Neuronal stem cell (in vitro differentiated cells): ENCODE measurements at regions not wholly inside any gene's neighbourhood (a gene's known extent, or its start where the extent isn't known, plus 50 kb on each side); places are given as distances from the start of the nearest gene placed in this dataset.

ENCODE experiments used
- DNase-seq: peaks from one replicate; pipeline ENCODE4 v3.0.0-alpha.2; 2013; ENCODE audit warnings: low spot score
- H2AFZ ChIP-seq: one replicate; pipeline ENCODE4 v1.6.1; 2013; ENCODE audit warnings: mild to moderate bottlenecking, low read length, inconsistent platforms
- H2AK5ac ChIP-seq: 2 replicates; pipeline ENCODE4 v1.6.1; 2013; ENCODE audit warnings: low read depth, mild to moderate bottlenecking, inconsistent platforms, low read length, moderate library complexity, mixed read lengths
- H2BK120ac ChIP-seq: 2 replicates; pipeline ENCODE4 v1.6.1; 2013; ENCODE audit warnings: low read depth, mild to moderate bottlenecking, inconsistent platforms, low read length, moderate library complexity, mixed read lengths
- H2BK12ac ChIP-seq: one replicate; pipeline ENCODE4 v1.6.1; 2013; ENCODE audit warnings: low read length, inconsistent platforms
- H2BK15ac ChIP-seq: 2 replicates; pipeline ENCODE4 v1.6.1; 2013; ENCODE audit warnings: mild to moderate bottlenecking, low read length, inconsistent platforms, mixed read lengths
- H2BK5ac ChIP-seq: one replicate; pipeline ENCODE4 v1.6.1; 2013; ENCODE audit warnings: inconsistent platforms, mild to moderate bottlenecking, low read length, moderate library complexity
- H3K14ac ChIP-seq: one replicate; pipeline ENCODE4 v1.6.1; 2013; ENCODE audit warnings: low read length, inconsistent platforms
- H3K18ac ChIP-seq: 2 replicates; pipeline ENCODE4 v1.6.1; 2013; ENCODE audit warnings: low read length, inconsistent platforms
- H3K23ac ChIP-seq: 2 replicates; pipeline ENCODE4 v1.6.1; 2013; ENCODE audit warnings: low read depth, mild to moderate bottlenecking, mixed read lengths, low read length, inconsistent platforms; ENCODE audit not compliant: poor library complexity
- H3K27ac ChIP-seq: replicated peaks from 3 replicates; pipeline ENCODE4 v1.5.1; 2013; ENCODE audit warnings: low read length, inconsistent platforms
- H3K27me3 ChIP-seq, 3 experiments: 2 replicates each; pipeline ENCODE4 v1.6.1; 2013; ENCODE audit warnings: low read length in 3 of 3, mild to moderate bottlenecking in 2 of 3, inconsistent platforms in 1 of 3, low read depth in 1 of 3, mixed read lengths in 1 of 3, moderate library complexity in 1 of 3; ENCODE audit not compliant: control insufficient read depth in 3 of 3, insufficient read depth in 3 of 3
- H3K36me3 ChIP-seq, 2 donors: replicated peaks in 1 of 2; 2 replicates each; pipeline ENCODE4 v1.6.1; 2013; ENCODE audit warnings: low read length in 2 of 2; ENCODE audit not compliant: control insufficient read depth in 2 of 2, insufficient read depth in 2 of 2
- H3K4ac ChIP-seq: 2 replicates; pipeline ENCODE4 v1.6.1; 2013; ENCODE audit warnings: inconsistent platforms, mild to moderate bottlenecking, low read length, moderate library complexity
- H3K4me1 ChIP-seq, 2 donors: 1 replicate in 1 of 2; 2 replicates in 1 of 2; pipeline ENCODE4 v1.6.1; 2013; ENCODE audit warnings: low read length in 2 of 2, low read depth in 1 of 2; ENCODE audit not compliant: control insufficient read depth in 2 of 2, insufficient read depth in 1 of 2
- H3K4me2 ChIP-seq: one replicate; pipeline ENCODE4 v1.6.1; 2013; ENCODE audit warnings: mild to moderate bottlenecking, low read length, inconsistent platforms; ENCODE audit not compliant: insufficient read depth, poor library complexity, severe bottlenecking
- H3K4me3 ChIP-seq, 2 donors: 2 replicates each; pipeline ENCODE4 v1.5.1; 2013; ENCODE audit warnings: low read length in 2 of 2, mild to moderate bottlenecking in 2 of 2, inconsistent platforms in 1 of 2, moderate library complexity in 1 of 2
- H3K79me1 ChIP-seq: one replicate; pipeline ENCODE4 v1.6.1; 2013; ENCODE audit warnings: low read depth, mild to moderate bottlenecking, inconsistent platforms, low read length, moderate library complexity
- H3K9ac ChIP-seq: one replicate; pipeline ENCODE4 v1.6.1; 2013; ENCODE audit warnings: mild to moderate bottlenecking, low read depth, low read length, inconsistent platforms; ENCODE audit not compliant: poor library complexity
- H3K9me3 ChIP-seq, 2 donors: replicated peaks in 1 of 2; 2 replicates each; pipeline versions ENCODE3 to v1.6.1; 2013; ENCODE audit warnings: low read length in 2 of 2, mild to moderate bottlenecking in 2 of 2, inconsistent platforms in 1 of 2, low read depth in 1 of 2, mixed read lengths in 1 of 2, moderate library complexity in 1 of 2; ENCODE audit not compliant: control insufficient read depth in 2 of 2, insufficient read depth in 1 of 2
- H4K8ac ChIP-seq: one replicate; pipeline ENCODE4 v1.6.1; 2013; ENCODE audit warnings: low read depth, mild to moderate bottlenecking, inconsistent platforms, low read length, moderate library complexity
- H4K91ac ChIP-seq: one replicate; pipeline ENCODE4 v1.6.1; 2013; ENCODE audit warnings: low read length, low read depth, mild to moderate bottlenecking, inconsistent platforms; ENCODE audit not compliant: poor library complexity
- WGBS, 2 donors: extraction: QIAGEN DNeasy Blood & Tissue Kit; methylation state at CpG; one replicate each; pipeline ENCODE4 v1.1.7; 2013; ENCODE audit warnings: missing lambda C conversion rate in 2 of 2, mixed read lengths in 1 of 2; ENCODE audit not compliant: insufficient read length in 2 of 2, insufficient replicate concordance in 1 of 2; ENCODE audit errors: extremely low coverage in 2 of 2; 5-methylcytosine and 5-hydroxymethylcytosine counted together

DNA sequence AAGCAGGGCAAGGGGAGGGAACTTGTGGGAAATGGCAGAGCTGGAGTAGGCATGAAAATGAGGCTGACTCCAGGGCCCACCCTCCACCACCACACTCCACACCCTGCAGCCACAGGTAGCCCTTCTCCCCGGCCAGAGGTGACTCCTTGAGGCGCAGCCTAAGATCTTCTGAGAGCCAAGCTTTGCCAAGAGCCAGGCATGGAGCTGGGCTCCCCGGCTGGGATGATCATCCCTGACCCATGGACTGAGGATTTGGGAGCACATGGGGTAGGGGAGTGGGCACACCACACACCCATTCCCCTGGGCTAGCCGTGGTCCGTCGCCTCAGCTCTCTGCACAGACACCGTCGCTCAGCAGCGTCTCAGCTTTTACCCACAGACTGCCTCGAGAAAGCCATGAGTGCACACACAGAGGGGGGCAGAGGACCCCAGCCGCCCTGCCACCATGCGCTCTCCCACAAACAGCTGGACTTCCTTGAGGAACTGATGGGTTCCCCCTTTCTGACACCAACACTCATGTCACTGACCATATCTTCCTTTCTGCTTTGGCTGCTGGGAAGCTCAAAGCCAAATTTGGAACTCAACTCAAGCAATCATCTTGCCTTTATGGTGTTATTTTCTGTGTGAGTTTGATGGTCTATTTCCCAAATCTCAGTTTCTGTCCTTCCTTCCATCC, 123.6 kb upstream of the RUNX3 start:
- WGBS, 2 donors, result no CpG with 5 or more reads among the region's 12 CpGs
- no peak for DNase-seq

DNA sequence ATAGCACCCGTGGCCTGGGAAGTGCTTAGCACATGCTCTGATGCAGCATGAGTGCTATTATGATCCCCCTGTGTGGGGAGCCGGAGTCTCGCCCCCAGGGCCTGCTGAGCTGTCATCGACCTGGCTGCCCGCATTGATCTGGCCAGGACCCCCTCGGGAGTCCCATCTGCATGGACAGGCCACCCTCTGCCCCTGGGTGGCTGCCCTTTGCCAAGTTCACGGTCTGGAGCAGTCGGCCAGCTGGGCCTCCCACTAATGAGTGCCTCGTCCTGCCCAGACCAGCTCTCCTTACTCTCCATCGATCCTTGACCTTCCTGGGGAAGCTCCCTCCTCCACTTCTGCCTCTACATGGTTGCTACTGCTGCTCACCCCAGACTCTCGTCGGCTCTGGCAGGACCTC, 121.8 kb upstream of the RUNX3 start:
- peak overlapping the region; percentile 58 for H3K18ac ChIP-seq
- H3K9ac ChIP-seq, result no peak overlapping the region
- H4K91ac ChIP-seq, result no peak overlapping the region
- H2BK15ac ChIP-seq, result no peak overlapping the region
- H3K4me3 ChIP-seq, result no peak overlapping the region
- H3K27ac ChIP-seq, result no peak overlapping the region
- H2AFZ ChIP-seq, result no peak overlapping the region
- H3K36me3 ChIP-seq, result no peaks in the 10 kb centered on the region
- no peak overlapping the region for H2AK5ac ChIP-seq
- H3K23ac ChIP-seq, result no peak overlapping the region
- DNase-seq, result no peak
- H2BK12ac ChIP-seq, result no peak overlapping the region
- no peak overlapping the region for H4K8ac ChIP-seq
- H3K27me3 ChIP-seq, result peaks cover 0 to 68% (median 1%) of the 10 kb centered on the region in 3 experiments
- no peaks in the 10 kb centered on the region for H3K9me3 ChIP-seq
- no peak overlapping the region for H3K4ac ChIP-seq
- no peak overlapping the region for H2BK120ac ChIP-seq
- H2BK5ac ChIP-seq, result no peak overlapping the region
- H3K4me2 ChIP-seq, result no peak overlapping the region
- no CpG with 5 or more reads among the region's 12 CpGs for WGBS, 2 donors
- H3K79me1 ChIP-seq, result no peaks in the 10 kb centered on the region
- H3K4me1 ChIP-seq, result peaks cover 0 to 4% of the 10 kb centered on the region in 2 donors
- no peak overlapping the region for H3K14ac ChIP-seq

More for the DNA sequence above, 123.6 kb upstream of the RUNX3 start:
- H3K9ac ChIP-seq, result no peak overlapping the region
- no peak overlapping the region for H2BK120ac ChIP-seq
- H4K91ac ChIP-seq, result no peak overlapping the region
- peak overlapping the region; percentile 96 for H2BK12ac ChIP-seq
- peak overlapping the region; percentile 98 for H2AK5ac ChIP-seq
- peak overlapping the region; percentile 17 for H3K23ac ChIP-seq
- H4K8ac ChIP-seq, result no peak overlapping the region
- H3K4me3 ChIP-seq, result no peak overlapping the region
- no peaks in the 10 kb centered on the region for H3K9me3 ChIP-seq
- no peak overlapping the region for H3K27ac ChIP-seq
- H2AFZ ChIP-seq, result no peak overlapping the region
- H3K36me3 ChIP-seq, result no peaks in the 10 kb centered on the region
- H3K4ac ChIP-seq, result no peak overlapping the region
- peaks cover 0 to 59% (median 1%) of the 10 kb centered on the region in 3 experiments for H3K27me3 ChIP-seq
- H2BK15ac ChIP-seq, result peak overlapping the region; percentile 62
- H2BK5ac ChIP-seq, result no peak overlapping the region
- H3K79me1 ChIP-seq, result no peaks in the 10 kb centered on the region
- peak overlapping the region; percentile 92 for H3K18ac ChIP-seq
- peaks cover 0 to 4% of the 10 kb centered on the region in 2 donors for H3K4me1 ChIP-seq
- H3K14ac ChIP-seq, result peak overlapping the region; percentile 31
- no peak overlapping the region for H3K4me2 ChIP-seq

DNA sequence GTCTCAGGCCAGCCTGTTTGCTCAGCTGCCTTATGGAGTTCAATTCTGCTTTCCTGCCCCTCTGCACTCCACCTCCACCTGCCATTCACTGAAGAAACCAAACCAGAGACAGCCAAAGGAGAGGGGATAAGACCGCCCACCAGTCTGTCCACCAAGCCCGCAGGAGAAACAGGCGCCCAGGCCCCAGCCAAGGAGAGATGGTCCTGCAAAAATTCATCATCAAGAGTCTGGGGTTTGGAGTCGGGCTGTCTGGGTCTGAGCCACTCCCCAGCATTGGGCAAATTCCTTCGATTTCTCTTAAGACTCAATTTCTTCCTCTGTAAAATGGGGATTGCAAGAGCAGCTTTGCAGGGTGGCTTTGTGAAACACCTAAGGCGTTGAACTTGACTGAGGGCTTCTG, 121.4 kb upstream of the RUNX3 start:
- Histone ChIP-seq H2BK5ac (no peak overlapping the region), H3K4ac (no peak overlapping the region), H4K91ac (no peak overlapping the region), H2BK120ac (no peak overlapping the region), H2AFZ (no peak overlapping the region), H3K23ac (no peak overlapping the region), H2AK5ac (no peak overlapping the region), H3K4me2 (no peak overlapping the region), H3K36me3 (no peaks in the 10 kb centered on the region), H2BK12ac (no peak overlapping the region), H3K27ac (no peak overlapping the region), H3K4me3 (no peak overlapping the region), H3K9me3 (no peaks in the 10 kb centered on the region), H3K14ac (no peak overlapping the region), H2BK15ac (no peak overlapping the region), H3K79me1 (no peaks in the 10 kb centered on the region), H4K8ac (no peak overlapping the region), H3K27me3 (peaks cover 0 to 68% (median 1%) of the 10 kb centered on the region in 3 experiments), H3K9ac (no peak overlapping the region), H3K18ac (no peak overlapping the region), H3K4me1 (peaks cover 0 to 4% of the 10 kb centered on the region in 2 donors)
- no CpG with 5 or more reads among the region's 6 CpGs for WGBS, 2 donors
- no peak for DNase-seq

DNA sequence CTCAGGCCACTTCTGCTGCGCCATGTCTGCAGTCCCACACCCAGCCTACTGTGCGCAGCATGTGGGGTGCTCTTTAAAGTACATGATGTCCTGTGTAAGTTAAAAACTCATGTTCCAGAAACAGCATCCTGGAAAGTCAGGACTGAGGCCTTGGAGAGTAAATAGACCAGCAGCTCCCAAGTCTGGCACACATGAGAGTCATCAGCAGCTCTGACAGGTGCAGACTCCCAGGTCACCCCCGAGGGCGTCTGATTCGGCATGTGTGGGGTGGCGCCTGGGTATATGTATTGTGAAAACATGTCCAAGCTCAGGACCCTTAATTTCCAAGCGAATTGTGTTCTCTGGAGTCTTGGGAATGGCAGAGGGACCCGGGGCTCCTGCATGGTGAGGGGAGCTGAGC, 120.1 kb upstream of the RUNX3 start:
- Histone ChIP-seq H3K4me3 (no peak overlapping the region), H2AFZ (no peak overlapping the region), H3K14ac (no peak overlapping the region), H3K9me3 (no peaks in the 10 kb centered on the region), H2BK5ac (no peak overlapping the region), H2AK5ac (no peak overlapping the region), H3K18ac (no peak overlapping the region), H3K79me1 (no peaks in the 10 kb centered on the region), H3K9ac (no peak overlapping the region), H2BK15ac (no peak overlapping the region), H3K4me1 (peaks cover 0 to 4% of the 10 kb centered on the region in 2 donors), H3K27me3 (peaks cover 0 to 57% (median 0%) of the 10 kb centered on the region in 3 experiments), H2BK120ac (no peak overlapping the region), H3K4me2 (no peak overlapping the region), H3K36me3 (no peaks in the 10 kb centered on the region), H4K91ac (no peak overlapping the region), H3K27ac (no peak overlapping the region), H3K4ac (no peak overlapping the region), H2BK12ac (no peak overlapping the region), H4K8ac (no peak overlapping the region), H3K23ac (no peak overlapping the region)
- DNase-seq, result no peak
- WGBS, 2 donors, result no CpG with 5 or more reads among the region's 8 CpGs
